Epithelial cell of esophagus (primary cell): ENCODE measurements at regions not wholly inside any gene's neighbourhood (a gene's known extent, or its start where the extent isn't known, plus 50 kb on each side); places are given as distances from the start of the nearest gene placed in this dataset.

ENCODE experiments used
- DNase-seq: peaks from one replicate; pipeline ENCODE4 v3.0.0; 2010; ENCODE audit warnings: low read depth
- H3K4me3 ChIP-seq: 2 replicates; pipeline ENCODE4 v1.5.1; 2011; ENCODE audit warnings: mild to moderate bottlenecking, low read length, control low read depth
- TF ChIP-seq, protein P1 (sequence below): IDR thresholded peaks from 2 replicates; pipeline ENCODE4 v1.5.1; 2011; ENCODE audit warnings: low read depth, mild to moderate bottlenecking, low read length, control low read depth, inconsistent platforms; ENCODE audit not compliant: insufficient read depth; ENCODE audit errors: missing control alignments

DNA sequence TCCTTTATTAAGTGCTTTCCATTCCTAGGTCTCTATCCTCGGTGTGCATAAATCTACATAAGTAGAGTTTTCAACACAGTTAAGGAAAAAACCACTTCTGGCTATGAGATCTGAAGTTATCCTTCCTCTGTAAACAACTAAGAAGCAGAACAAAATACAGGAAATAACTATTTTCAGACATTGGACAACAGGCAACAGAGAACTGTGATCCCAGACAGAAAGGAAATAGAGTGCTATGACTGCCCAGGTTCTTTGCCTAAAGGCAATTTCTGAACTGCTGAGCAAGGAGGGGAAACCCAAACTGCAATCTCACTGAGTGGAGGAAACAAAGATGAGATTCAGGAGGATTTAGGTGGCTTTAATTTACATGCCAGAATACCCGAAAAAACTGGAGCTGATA, 285.4 kb downstream of the SNX13 start:
- no peak overlapping the region for H3K4me3 ChIP-seq
- TF ChIP-seq, protein P1, sequence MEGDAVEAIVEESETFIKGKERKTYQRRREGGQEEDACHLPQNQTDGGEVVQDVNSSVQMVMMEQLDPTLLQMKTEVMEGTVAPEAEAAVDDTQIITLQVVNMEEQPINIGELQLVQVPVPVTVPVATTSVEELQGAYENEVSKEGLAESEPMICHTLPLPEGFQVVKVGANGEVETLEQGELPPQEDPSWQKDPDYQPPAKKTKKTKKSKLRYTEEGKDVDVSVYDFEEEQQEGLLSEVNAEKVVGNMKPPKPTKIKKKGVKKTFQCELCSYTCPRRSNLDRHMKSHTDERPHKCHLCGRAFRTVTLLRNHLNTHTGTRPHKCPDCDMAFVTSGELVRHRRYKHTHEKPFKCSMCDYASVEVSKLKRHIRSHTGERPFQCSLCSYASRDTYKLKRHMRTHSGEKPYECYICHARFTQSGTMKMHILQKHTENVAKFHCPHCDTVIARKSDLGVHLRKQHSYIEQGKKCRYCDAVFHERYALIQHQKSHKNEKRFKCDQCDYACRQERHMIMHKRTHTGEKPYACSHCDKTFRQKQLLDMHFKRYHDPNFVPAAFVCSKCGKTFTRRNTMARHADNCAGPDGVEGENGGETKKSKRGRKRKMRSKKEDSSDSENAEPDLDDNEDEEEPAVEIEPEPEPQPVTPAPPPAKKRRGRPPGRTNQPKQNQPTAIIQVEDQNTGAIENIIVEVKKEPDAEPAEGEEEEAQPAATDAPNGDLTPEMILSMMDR: no peak
- peak; percentile 76 for DNase-seq

DNA sequence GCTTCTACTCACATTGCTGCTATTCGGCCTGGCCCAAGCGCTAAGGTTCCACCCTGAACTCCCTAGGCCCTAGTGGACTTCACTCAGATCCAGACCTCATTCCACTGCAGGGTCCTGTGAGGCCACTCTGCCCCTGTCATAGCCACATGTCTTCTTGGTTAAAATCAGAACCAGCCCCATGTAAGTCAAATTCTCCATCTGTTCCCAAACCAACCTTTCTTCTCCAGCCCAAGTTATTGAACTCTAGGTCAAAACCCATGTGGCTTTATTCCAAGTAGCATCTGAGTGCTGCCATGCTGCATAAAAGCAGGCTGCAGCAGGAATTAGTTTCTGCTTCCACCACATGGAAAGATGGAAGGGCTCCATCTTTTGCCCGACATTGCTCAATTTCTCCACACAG, 281.2 kb downstream of the SNX13 start:
- no peak for DNase-seq
- H3K4me3 ChIP-seq: no peak overlapping the region
- TF ChIP-seq, protein P1: no peak

DNA sequence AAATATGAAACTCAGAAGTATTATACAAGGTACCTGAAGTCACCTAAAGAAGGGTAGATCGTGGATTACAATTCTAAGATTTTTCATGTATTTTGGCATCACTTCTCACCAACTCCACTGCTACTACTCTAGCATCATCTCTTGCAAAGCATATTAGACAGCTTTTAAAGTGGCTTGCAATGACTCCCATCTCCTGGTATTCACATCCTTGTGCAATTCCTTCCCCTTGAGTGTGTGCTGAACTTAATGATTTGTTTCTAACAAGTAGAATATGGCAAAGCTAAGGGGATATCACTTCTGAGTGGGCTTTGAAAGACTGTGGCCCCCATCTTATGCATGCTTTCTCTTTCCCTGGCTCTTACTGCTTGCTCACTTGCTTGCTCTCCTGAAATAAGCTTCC, 280.2 kb downstream of the SNX13 start:
- DNase-seq: peak; percentile 77
- no peak overlapping the region for H3K4me3 ChIP-seq
- TF ChIP-seq, protein P1: no peak

DNA sequence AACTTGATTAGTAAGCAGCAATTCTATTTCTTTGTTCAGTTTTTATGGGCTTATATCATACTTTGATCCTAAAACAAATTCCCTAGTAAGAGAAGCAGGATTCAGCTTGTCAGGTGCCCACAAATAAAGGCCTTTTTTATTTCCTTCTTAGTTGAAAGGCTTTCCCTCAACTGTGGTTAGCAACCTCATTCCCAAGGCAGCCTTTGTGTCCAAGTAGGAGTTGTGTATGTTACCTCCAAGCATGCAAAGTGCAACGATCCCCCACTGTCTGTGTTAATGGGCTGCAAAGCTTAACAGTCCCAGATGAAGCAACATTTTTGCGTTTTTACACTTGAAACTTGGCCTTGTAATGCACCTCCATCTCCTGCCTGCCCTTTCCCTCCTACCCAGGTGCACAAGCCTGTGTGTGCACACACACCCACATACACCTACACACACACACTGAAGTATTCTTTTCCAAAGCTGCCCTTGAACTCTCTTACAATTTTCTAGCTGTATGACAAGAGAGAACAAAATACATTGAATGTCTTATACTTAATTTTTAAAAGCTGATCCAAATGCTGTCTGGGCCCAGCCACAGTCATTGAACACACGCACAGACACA, 278.2 kb downstream of the SNX13 start:
- DNase-seq: peak; percentile 76
- TF ChIP-seq, protein P1: no peak
- no peak overlapping the region for H3K4me3 ChIP-seq

DNA sequence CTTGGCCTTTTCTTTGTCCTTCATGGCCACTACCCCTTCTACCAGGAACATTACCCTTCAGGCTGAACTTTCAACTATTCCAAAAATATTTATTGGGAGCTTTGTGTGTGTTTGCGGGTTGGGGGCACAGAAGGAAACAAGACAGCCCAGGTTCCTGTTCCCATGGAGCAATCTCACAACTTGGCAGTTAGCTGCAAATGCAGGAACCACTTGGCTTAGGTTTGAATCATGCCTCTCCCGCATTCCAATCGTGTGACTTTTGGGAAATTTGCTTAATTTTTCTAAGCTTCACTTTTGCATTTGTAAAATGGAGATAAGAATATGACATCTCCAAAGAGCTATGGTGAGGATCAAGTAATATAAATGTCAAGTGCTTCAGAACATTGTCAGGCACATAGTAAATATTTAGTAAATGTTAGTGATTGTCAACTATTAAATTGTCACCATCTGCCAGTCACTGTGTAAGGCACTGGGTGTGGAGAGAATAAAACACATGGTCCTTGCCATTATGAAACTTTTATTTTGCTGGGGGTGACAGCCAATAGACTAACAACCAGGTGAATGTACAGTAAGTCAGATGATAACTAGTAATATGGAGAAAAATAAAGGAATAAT, 277.1 kb downstream of the SNX13 start:
- H3K4me3 ChIP-seq: no peak overlapping the region
- peak; percentile 85 for DNase-seq
- TF ChIP-seq, protein P1: no peak

DNA sequence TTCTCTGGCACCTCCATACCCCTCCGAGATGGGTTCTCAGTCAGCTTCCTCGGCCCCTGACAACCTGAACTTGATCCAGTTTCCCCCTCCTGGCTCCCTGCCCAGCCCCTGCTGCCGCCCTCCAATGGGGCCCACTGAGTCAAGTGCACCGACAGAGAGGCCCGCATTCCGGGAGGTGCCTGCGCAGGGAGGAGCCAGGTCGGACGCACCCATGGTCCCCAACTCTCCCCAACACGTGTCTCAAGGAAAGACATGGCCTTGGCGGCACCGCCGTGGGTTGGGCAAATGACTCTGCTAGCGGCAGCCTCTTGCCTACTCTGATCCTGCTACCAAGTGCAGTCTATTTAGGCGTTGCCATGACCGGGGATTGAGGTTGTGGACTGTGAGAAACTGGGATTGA, 275.3 kb downstream of the SNX13 start:
- H3K4me3 ChIP-seq: no peak overlapping the region
- TF ChIP-seq, protein P1: no peak
- DNase-seq: no peak

DNA sequence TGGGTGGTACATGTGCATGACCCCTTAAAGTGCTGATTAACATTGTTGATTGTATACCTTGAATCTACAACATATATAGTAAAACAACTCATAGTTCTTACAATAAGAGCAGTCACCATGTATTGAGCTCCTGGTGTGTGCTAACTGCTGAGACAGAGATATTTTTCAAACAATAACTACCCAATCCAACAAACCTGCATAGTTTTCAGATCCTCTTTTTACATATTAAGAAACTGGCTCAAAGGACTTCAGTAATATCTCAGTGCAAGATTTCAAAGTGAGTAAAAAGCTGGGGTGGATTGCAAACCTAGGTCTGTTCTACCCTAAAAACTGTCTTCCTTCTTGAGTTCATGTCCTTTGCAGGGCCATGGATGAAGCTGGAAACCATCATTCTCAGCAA, 272.2 kb downstream of the SNX13 start:
- H3K4me3 ChIP-seq: no peak overlapping the region
- TF ChIP-seq, protein P1: no peak
- no peak for DNase-seq
